SU-DHL-6 (cell line): ENCODE measurements at regions not wholly inside any gene's neighbourhood (a gene's known extent, or its start where the extent isn't known, plus 50 kb on each side); places are given as distances from the start of the nearest gene placed in this dataset.
"Not testable (repeated sequence)": the region's sequence is repeated elsewhere in the genome, so short reads cannot be mapped to it uniquely, and the experiment has no call there.

Source experiments
- H2AFZ ChIP-seq: fragments of 200-600 bp; sonication (generic); 2 replicates; pipeline ENCODE4 v1.6.1; 2014; ENCODE audit warnings: low read depth, mild to moderate bottlenecking, moderate library complexity, mixed read lengths, antibody characterized with exemption, low read length; ENCODE audit not compliant: severe bottlenecking
- H3F3A ChIP-seq: fragments of 200-600 bp; shearing (Covaris generic); 2 replicates; pipeline ENCODE4 v1.6.0; 2016; ENCODE audit warnings: antibody characterized with exemption, mild to moderate bottlenecking; ENCODE audit not compliant: insufficient read depth
- H3K27ac ChIP-seq: fragments of 200-600 bp; sonication (generic); 2 replicates; pipeline ENCODE4 v1.5.1; 2016; ENCODE audit warnings: low read depth, mild to moderate bottlenecking, low read length, moderate library complexity, mixed read lengths
- H3K27me3 ChIP-seq: fragments of 200-600 bp; sonication (generic), shearing (Covaris generic); 2 replicates; pipeline ENCODE4 v1.6.0; 2014; ENCODE audit warnings: mild to moderate bottlenecking, low read length
- H3K36me3 ChIP-seq: fragments of 200-600 bp; sonication (generic); 2 replicates; pipeline ENCODE4 v1.6.1; 2014; ENCODE audit warnings: mild to moderate bottlenecking, low read length, mixed read lengths
- H3K4me2 ChIP-seq: fragments of 300-600, 200-600 bp; shearing (Covaris generic), sonication (generic); 2 replicates; pipeline ENCODE4 v1.6.0; 2014; ENCODE audit warnings: low read length, low read depth, mild to moderate bottlenecking; ENCODE audit not compliant: poor library complexity, severe bottlenecking
- H3K4me3 ChIP-seq: fragments of 200-600 bp; sonication (generic); 2 replicates; pipeline ENCODE4 v1.5.1; 2014; ENCODE audit warnings: antibody characterized with exemption, low read length, mild to moderate bottlenecking, mixed read lengths; ENCODE audit not compliant: insufficient read depth, poor library complexity, severe bottlenecking
- H3K79me2 ChIP-seq: fragments of 200-600 bp; sonication (generic); 2 replicates; pipeline ENCODE4 v1.6.1; 2014; ENCODE audit warnings: mild to moderate bottlenecking, low read length, moderate library complexity; ENCODE audit not compliant: insufficient read depth
- H3K9ac ChIP-seq: fragments of 200-600 bp; sonication (generic); 2 replicates; pipeline ENCODE4 v1.7.0; 2014; ENCODE audit warnings: mild to moderate bottlenecking, low read length
- H3K9me2 ChIP-seq: fragments of 200-600 bp; sonication (generic); replicated peaks from 2 replicates; pipeline ENCODE4 v1.6.1; 2014; ENCODE audit warnings: low read length; ENCODE audit not compliant: insufficient read depth
- H3K9me3 ChIP-seq: fragments of 200-600 bp; sonication (generic); 2 replicates; pipeline ENCODE4 v1.6.1; 2014; ENCODE audit warnings: low read length, mixed read lengths; ENCODE audit not compliant: insufficient read depth
- H4K20me1 ChIP-seq: fragments of 200-600 bp; sonication (generic); 2 replicates; pipeline ENCODE4 v1.6.1; 2014; ENCODE audit warnings: low read depth, mild to moderate bottlenecking, antibody characterized with exemption, low read length, moderate library complexity, mixed read lengths
- CTCF ChIP-seq: fragments of 200-600 bp; sonication (generic); IDR thresholded peaks from one replicate; pipeline ENCODE4 v1.5.1; 2017; ENCODE audit warnings: antibody characterized with exemption, mild to moderate bottlenecking, low read length, moderate library complexity; ENCODE audit not compliant: insufficient read depth, poor library complexity, severe bottlenecking
- EZH2phosphoT487 ChIP-seq: fragments of 200-600 bp; sonication (generic), shearing (Covaris generic); conservative IDR thresholded peaks from 2 replicates; pipeline ENCODE4 v1.6.1; 2018; ENCODE audit warnings: mild to moderate bottlenecking, antibody characterized with exemption, low read length, moderate library complexity, mixed read lengths

GRCh38 chr9:108742191-108742590 lies 113.6 kb downstream of the ACTL7B start:
- Histone ChIP-seq H3K9me3 (no peaks in the 10 kb centered on the region), H3K27ac (no peak overlapping the region), H3K79me2 (no peaks in the 10 kb centered on the region), H3K27me3 (no peaks in the 10 kb centered on the region), H3K4me3 (no peak overlapping the region), H2AFZ (no peak overlapping the region), H3K36me3 (no peaks in the 10 kb centered on the region), H3K4me2 (no peak overlapping the region), H3K9me2 (no peaks in the 10 kb centered on the region), H3K9ac (no peak overlapping the region), H3F3A (no peaks in the 10 kb centered on the region), H4K20me1 (no peaks in the 10 kb centered on the region)
- TF ChIP-seq EZH2phosphoT487, result no peak

- H4K20me1 ChIP-seq, H3K9me3 ChIP-seq, H3K4me2 ChIP-seq, H2AFZ ChIP-seq, H3F3A ChIP-seq, H3K36me3 ChIP-seq, H3K4me3 ChIP-seq, H3K27ac ChIP-seq, H3K9me2 ChIP-seq, H3K79me2 ChIP-seq, H3K9ac ChIP-seq, H3K27me3 ChIP-seq: not testable (repeated sequence)
These were observed 124.5 kb downstream of the ACTL7B start for GRCh38 chr9:108731292-108731691.

- Histone ChIP-seq H3K27ac (no peak overlapping the region), H3K4me2 (no peak overlapping the region), H2AFZ (no peak overlapping the region), H3K79me2 (no peaks in the 10 kb centered on the region), H3K9me2 (no peaks in the 10 kb centered on the region), H3K9ac (no peak overlapping the region), H3K27me3 (no peaks in the 10 kb centered on the region), H4K20me1 (no peaks in the 10 kb centered on the region), H3K4me3 (no peak overlapping the region), H3K36me3 (no peaks in the 10 kb centered on the region), H3K9me3 (no peaks in the 10 kb centered on the region), H3F3A (no peaks in the 10 kb centered on the region)
- TF ChIP-seq CTCF (no peak), EZH2phosphoT487 (no peak)
These were observed 128.1 kb downstream of the ACTL7B start for GRCh38 chr9:108727580-108728111.

- no peak for TF ChIP-seq CTCF
- no peak for TF ChIP-seq EZH2phosphoT487
- H3K9ac ChIP-seq, result no peak overlapping the region
- H3K9me3 ChIP-seq, result no peaks in the 10 kb centered on the region
- H3K27ac ChIP-seq, result no peak overlapping the region
- no peaks in the 10 kb centered on the region for H3K79me2 ChIP-seq
- no peaks in the 10 kb centered on the region for H3K9me2 ChIP-seq
- no peak overlapping the region for H2AFZ ChIP-seq
- H3K36me3 ChIP-seq, result no peaks in the 10 kb centered on the region
- H3K4me3 ChIP-seq, result no peak overlapping the region
- no peaks in the 10 kb centered on the region for H3K27me3 ChIP-seq
- no peak overlapping the region for H3K4me2 ChIP-seq
- H3F3A ChIP-seq, result no peaks in the 10 kb centered on the region
- H4K20me1 ChIP-seq, result no peaks in the 10 kb centered on the region
These were observed 131.1 kb downstream of the ACTL7B start for GRCh38 chr9:108724652-108725051.
